B cell (primary cell): ENCODE measurements at regions not wholly inside any gene's neighbourhood (a gene's known extent, or its start where the extent isn't known, plus 50 kb on each side); places are given as distances from the start of the nearest gene placed in this dataset.
"Not testable (repeated sequence)": the region's sequence is repeated elsewhere in the genome, so short reads cannot be mapped to it uniquely, and the experiment has no call there.

Experiments used
- ATAC-seq: fragments of 200-7000 bp; cut with Tn5 transposase; one replicate; pipeline ENCODE4 v1.10.0; 2021; ENCODE audit warnings: low read depth, mild to moderate bottlenecking, moderate number of reproducible peaks, moderate library complexity
- CTCF ChIA-PET: fragments of 350-600 bp; sonication (Branson Sonifier 250); formaldehyde crosslinking; loops from one replicate; lab custom pipeline; 2021; ENCODE audit warnings: antibody characterized with exemption, inconsistent platforms; lab: Charles Lee
- POLR2A ChIA-PET: fragments of 350-600 bp; sonication (Branson Sonifier 250); formaldehyde crosslinking; loops from one replicate; lab custom pipeline; 2021; ENCODE audit warnings: antibody characterized with exemption; lab: Charles Lee
- DNase-seq: peaks from one replicate; pipeline ENCODE4 v3.0.0; 2013
- H2AFZ ChIP-seq: 2 replicates; pipeline ENCODE4 v1.6.1; 2012; ENCODE audit warnings: mild to moderate bottlenecking, low read depth, low read length; ENCODE audit not compliant: insufficient read depth, poor library complexity, severe bottlenecking
- H3K27ac ChIP-seq, 2 donors: 1 replicate in 1 of 2; 2 replicates in 1 of 2; pipeline ENCODE4 v1.5.1; 2012 to 2013; ENCODE audit warnings: low read length in 2 of 2, mild to moderate bottlenecking in 2 of 2, moderate library complexity in 1 of 2
- H3K27me3 ChIP-seq, 4 experiments: fragments of 200-600 bp in 1 of 4; sonication (generic) in 1 of 4; replicated peaks in 1 of 4; 1 replicate in 2 of 4; 2 replicates in 2 of 4; pipeline versions ENCODE4 v1.6.1 to v1.7.0; 2013 to 2016; ENCODE audit warnings: low read length in 3 of 4, mild to moderate bottlenecking in 2 of 4, mixed read lengths in 1 of 4, moderate library complexity in 1 of 4; ENCODE audit not compliant: insufficient read depth in 4 of 4, control insufficient read depth in 3 of 4; ENCODE audit errors: control extremely low read depth in 1 of 4
- H3K36me3 ChIP-seq, 2 experiments: replicated peaks in 1 of 2; 1 replicate in 1 of 2; 2 replicates in 1 of 2; pipeline versions ENCODE4 v1.6.1 to v1.7.1; 2013; ENCODE audit warnings: low read length in 1 of 2; ENCODE audit not compliant: insufficient read depth in 2 of 2, control insufficient read depth in 1 of 2; ENCODE audit errors: control extremely low read depth in 1 of 2, extremely low read depth in 1 of 2
- H3K4me1 ChIP-seq, 2 donors: fragments of 200-600 bp in 1 of 2; sonication (generic) in 1 of 2; 1 replicate in 1 of 2; 2 replicates in 1 of 2; pipeline versions ENCODE4 v1.5.1 to v1.6.1; 2013 to 2017; ENCODE audit warnings: low read length in 2 of 2; ENCODE audit not compliant: control insufficient read depth in 2 of 2, insufficient read depth in 2 of 2
- H3K4me2 ChIP-seq: replicated peaks from 2 replicates; pipeline ENCODE3; 2012; ENCODE audit warnings: mild to moderate bottlenecking, low read depth, low read length; ENCODE audit not compliant: poor library complexity, severe bottlenecking
- H3K4me3 ChIP-seq, 5 experiments: fragments of 200-600 bp in 1 of 5; sonication (generic) in 1 of 5; 1 replicate in 3 of 5; 2 replicates in 2 of 5; pipeline versions ENCODE4 v1.5.1 to v1.7.0; 2011 to 2016; ENCODE audit warnings: low read length in 4 of 5, mild to moderate bottlenecking in 4 of 5, low read depth in 2 of 5, control low read depth in 1 of 5, moderate library complexity in 1 of 5; ENCODE audit not compliant: insufficient read depth in 1 of 5; ENCODE audit errors: control extremely low read depth in 1 of 5, extremely low read depth in 1 of 5
- H3K79me2 ChIP-seq: fragments of 200-600 bp; sonication (generic); one replicate; pipeline ENCODE4 v1.6.0; 2016; ENCODE audit warnings: low read length; ENCODE audit not compliant: control insufficient read depth, insufficient read depth
- H3K9ac ChIP-seq: fragments of 200-600 bp; sonication (generic); 2 replicates; pipeline ENCODE4 v1.6.1; 2017; ENCODE audit warnings: mild to moderate bottlenecking, low read length, moderate library complexity
- H3K9me3 ChIP-seq, 3 donors: one replicate each; pipeline versions ENCODE4 v1.6.1 to v1.7.1; 2013; ENCODE audit warnings: low read length in 2 of 3; ENCODE audit not compliant: control insufficient read depth in 2 of 3, insufficient read depth in 1 of 3; ENCODE audit errors: control extremely low read depth in 1 of 3
- H4K20me1 ChIP-seq: 2 replicates; pipeline ENCODE4 v1.6.0; 2012; ENCODE audit warnings: mild to moderate bottlenecking, low read length; ENCODE audit not compliant: insufficient read depth, control insufficient read depth, poor library complexity, severe bottlenecking
- H3K27ac Mint-ChIP-seq: one replicate; pipeline ENCODE4 v1.8.0; 2021; ENCODE audit warnings: mixed read lengths
- H3K27me3 Mint-ChIP-seq: one replicate; pipeline ENCODE4 v1.8.0; 2021; ENCODE audit warnings: mixed read lengths
- H3K4me1 Mint-ChIP-seq: one replicate; pipeline ENCODE4 v1.8.0; 2021; ENCODE audit warnings: mixed read lengths
- H3K4me3 Mint-ChIP-seq: one replicate; pipeline ENCODE4 v1.8.0; 2021; ENCODE audit warnings: mixed read lengths
- H3K9me3 Mint-ChIP-seq: one replicate; pipeline ENCODE4 v1.8.0; 2022; ENCODE audit warnings: mixed read lengths; ENCODE audit not compliant: insufficient read depth
- CTCF ChIP-seq: fragments of 200-600 bp; IDR thresholded peaks from one replicate; pipeline ENCODE4 v1.8.0; 2022; ENCODE audit warnings: antibody characterized with exemption, mild to moderate bottlenecking
- EZH2 ChIP-seq: IDR thresholded peaks from 2 replicates; pipeline ENCODE4 v1.6.1; 2012; ENCODE audit warnings: borderline replicate concordance, low read depth, mild to moderate bottlenecking, moderate library complexity, low read length; ENCODE audit not compliant: insufficient read depth, poor library complexity, severe bottlenecking
- whole genome bisulfite sequencing: methylation state at CpG from one replicate; pipeline ENCODE4 v1.1.5; 2013; ENCODE audit warnings: missing lambda C conversion rate; ENCODE audit not compliant: insufficient coverage; 5-methylcytosine and 5-hydroxymethylcytosine counted together
- intact Hi-C: fragments of 100-400 bp; cut with micrococcal nuclease; formaldehyde crosslinking; loops from one replicate; pipeline ENCODE4 v1.10.0; 2022

- H3K4me1 Mint-ChIP-seq, result no peaks in the 10 kb centered on the region
- no peak for TF ChIP-seq CTCF
- no peak for TF ChIP-seq EZH2
- peaks cover 3% of the 10 kb centered on the region for H3K27me3 Mint-ChIP-seq
- H3K9me3 Mint-ChIP-seq, result peaks cover 3% of the 10 kb centered on the region
- ATAC-seq (no peak), DNase-seq (no peak)
- CTCF ChIA-PET, result no interaction called here
- no peaks in the 10 kb centered on the region for H3K27me3 ChIP-seq
- H3K4me1 ChIP-seq, result no peaks in the 10 kb centered on the region
- POLR2A ChIA-PET, result no interaction called here
- no peak overlapping the region for H3K27ac ChIP-seq
- 100% methylated on average over 2 of the region's 3 CpGs for WGBS
- no peak overlapping the region for H3K4me2 ChIP-seq
- no peak overlapping the region for H2AFZ ChIP-seq
- intact Hi-C loops, result no loop called here
- H3K4me3 ChIP-seq, result no peak overlapping the region
- H3K9me3 ChIP-seq, result peaks cover 0 to 10% (median 0%) of the 10 kb centered on the region in 3 donors
- no peaks in the 10 kb centered on the region for H4K20me1 ChIP-seq
- no peak overlapping the region for H3K4me3 Mint-ChIP-seq
- H3K27ac Mint-ChIP-seq, result no peak overlapping the region
- no peaks in the 10 kb centered on the region for H3K36me3 ChIP-seq
- H3K9ac ChIP-seq, result no peak overlapping the region
- H3K79me2 ChIP-seq, result no peaks in the 10 kb centered on the region
These were observed 493.2 kb upstream of the AUTS2 start for GRCh38 chr7:69105092-69105491.

GRCh38 chr7:69105981-69106380 is 492.3 kb upstream of the AUTS2 start:
- no peak overlapping the region for H3K4me2 ChIP-seq
- peaks cover 3% of the 10 kb centered on the region for H3K9me3 Mint-ChIP-seq
- no peak overlapping the region for H3K4me3 ChIP-seq
- POLR2A ChIA-PET, result no interaction called here
- H3K4me1 ChIP-seq, result no peaks in the 10 kb centered on the region
- no peaks in the 10 kb centered on the region for H3K27me3 ChIP-seq
- peaks cover 3% of the 10 kb centered on the region for H3K27me3 Mint-ChIP-seq
- no peak overlapping the region for H3K4me3 Mint-ChIP-seq
- H2AFZ ChIP-seq, result no peak overlapping the region
- no peaks in the 10 kb centered on the region for H3K79me2 ChIP-seq
- no peaks in the 10 kb centered on the region for H3K4me1 Mint-ChIP-seq
- no peak for TF ChIP-seq EZH2
- no peak for TF ChIP-seq CTCF
- ATAC-seq (no peak), DNase-seq (no peak)
- H3K9me3 ChIP-seq, result peaks cover 0 to 17% (median 0%) of the 10 kb centered on the region in 3 donors
- CTCF ChIA-PET, result no interaction called here
- H3K27ac ChIP-seq, result no peak overlapping the region
- no peaks in the 10 kb centered on the region for H3K36me3 ChIP-seq
- whole genome bisulfite sequencing, result 73% methylated on average over 2 of the region's 3 CpGs
- H3K27ac Mint-ChIP-seq, result no peak overlapping the region
- no peak overlapping the region for H3K9ac ChIP-seq
- H4K20me1 ChIP-seq, result no peaks in the 10 kb centered on the region
- intact Hi-C loops, result no loop called here

- CTCF ChIA-PET, H3K9ac ChIP-seq, H3K4me3 ChIP-seq, H3K27me3 ChIP-seq, H4K20me1 ChIP-seq, H3K36me3 ChIP-seq, H3K4me1 ChIP-seq, H3K9me3 Mint-ChIP-seq, H3K4me3 Mint-ChIP-seq, POLR2A ChIA-PET, H3K4me1 Mint-ChIP-seq, H3K27me3 Mint-ChIP-seq, H2AFZ ChIP-seq, H3K4me2 ChIP-seq, H3K27ac Mint-ChIP-seq, H3K27ac ChIP-seq, intact Hi-C loops, DNase-seq, H3K79me2 ChIP-seq, ATAC-seq: not testable (repeated sequence)
- WGBS, result no CpG with 5 or more reads among the region's 7 CpGs
- H3K9me3 ChIP-seq, result peaks cover 0 to 15% (median 0%) of the 10 kb centered on the region in 3 donors
These were observed 491.8 kb upstream of the AUTS2 start for GRCh38 chr7:69106449-69106848.
